Femur (tissue), 1 donor: ENCODE measurements at regions not wholly inside any gene's neighbourhood (a gene's known extent, or its start where the extent isn't known, plus 50 kb on each side); places are given as distances from the start of the nearest gene placed in this dataset.

Source experiments
- DNase-seq: peaks from one replicate; pipeline ENCODE4 v3.0.0-alpha.2; 2017

- no peak for DNase-seq
These were observed 100.8 kb upstream of the USP38 start for GRCh38 chr4:143083756-143084472.

- DNase-seq: no peak
These were observed 100.2 kb upstream of the USP38 start for GRCh38 chr4:143084566-143084965.

- no peak for DNase-seq
These were observed 99.5 kb upstream of the USP38 start for GRCh38 chr4:143085224-143085623.

- DNase-seq: no peak
These were observed 99.1 kb upstream of the USP38 start for GRCh38 chr4:143085659-143086058.

GRCh38 chr4:143089291-143089690 lies 95.4 kb upstream of the USP38 start:
- DNase-seq: no peak

- no peak for DNase-seq
These were observed 94.9 kb upstream of the USP38 start for GRCh38 chr4:143089847-143090246.

GRCh38 chr4:143091862-143092261 lies 92.9 kb upstream of the USP38 start:
- no peak for DNase-seq

GRCh38 chr4:143095447-143095846 lies 89.3 kb upstream of the USP38 start:
- no peak for DNase-seq

- DNase-seq: no peak
These were observed 87.0 kb upstream of the USP38 start for GRCh38 chr4:143097751-143098150.

GRCh38 chr4:143099693-143100092 lies 85.0 kb upstream of the USP38 start:
- DNase-seq: no peak

- no peak for DNase-seq
These were observed 75.3 kb upstream of the USP38 start for GRCh38 chr4:143109376-143109775.

GRCh38 chr4:143118663-143119062 lies 66.1 kb upstream of the USP38 start:
- DNase-seq: no peak

GRCh38 chr4:143127621-143128020 lies 57.1 kb upstream of the USP38 start:
- no peak for DNase-seq

GRCh38 chr4:143133977-143134376 lies 50.7 kb upstream of the USP38 start:
- no peak for DNase-seq
